Endothelial cell (in vitro differentiated cells): ENCODE measurements at regions not wholly inside any gene's neighbourhood (a gene's known extent, or its start where the extent isn't known, plus 50 kb on each side); places are given as distances from the start of the nearest gene placed in this dataset.

Experiments used
- DNase-seq: peaks from one replicate; pipeline ENCODE4 v3.0.0; 2021; ENCODE audit warnings: low spot score
- H3K27ac Mint-ChIP-seq: one replicate; pipeline ENCODE4 v1.8.0; 2021; ENCODE audit warnings: mixed read lengths, inconsistent platforms; ENCODE audit not compliant: unreplicated experiment
- H3K27me3 Mint-ChIP-seq: one replicate; pipeline ENCODE4 v1.8.0; 2021; ENCODE audit warnings: mild to moderate bottlenecking, moderate library complexity, mixed read lengths, inconsistent platforms; ENCODE audit not compliant: unreplicated experiment
- H3K36me3 Mint-ChIP-seq: one replicate; pipeline ENCODE4 v1.8.0; 2021; ENCODE audit warnings: mild to moderate bottlenecking, low read depth, mixed read lengths, inconsistent platforms; ENCODE audit not compliant: unreplicated experiment
- H3K4me1 Mint-ChIP-seq: one replicate; pipeline ENCODE4 v1.8.0; 2021; ENCODE audit warnings: mild to moderate bottlenecking, mixed read lengths, inconsistent platforms; ENCODE audit not compliant: unreplicated experiment
- H3K4me3 Mint-ChIP-seq: one replicate; pipeline ENCODE4 v1.8.0; 2021; ENCODE audit warnings: mild to moderate bottlenecking, mixed read lengths, inconsistent platforms; ENCODE audit not compliant: unreplicated experiment
- H3K9me3 Mint-ChIP-seq: one replicate; pipeline ENCODE4 v1.8.0; 2021; ENCODE audit warnings: mixed read lengths, inconsistent platforms; ENCODE audit not compliant: unreplicated experiment
- TF ChIP-seq, protein P1 (sequence below): fragments of 200-600 bp; sonication (generic); IDR thresholded peaks from one replicate; pipeline ENCODE4 v1.5.0; 2021; ENCODE audit warnings: antibody characterized with exemption; ENCODE audit not compliant: unreplicated experiment

DNA sequence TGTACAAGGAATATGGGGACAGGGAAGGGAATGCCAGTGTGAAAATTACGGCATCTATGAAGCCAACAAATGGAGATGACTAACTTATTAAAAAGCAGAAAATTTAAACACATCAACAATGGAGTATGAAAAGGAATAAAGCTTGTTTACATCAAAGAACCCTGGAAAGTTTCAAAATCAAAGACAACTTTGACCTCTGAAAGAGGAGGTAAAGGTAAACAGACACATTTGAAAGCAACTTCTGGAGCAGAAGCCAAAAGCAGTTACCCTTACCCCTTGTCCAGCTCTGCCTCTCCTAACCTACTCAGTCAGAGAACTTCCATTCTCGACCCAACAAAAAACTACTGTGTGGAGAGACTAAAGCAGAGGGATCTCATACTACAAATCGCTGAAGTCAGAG is 184.3 kb downstream of the DUSP6 start:
- Mint-ChIP-seq H3K9me3 (no peaks in the 10 kb centered on the region), H3K4me1 (peaks cover 26% of the 10 kb centered on the region), H3K27ac (no peak overlapping the region), H3K4me3 (no peak overlapping the region), H3K36me3 (no peaks in the 10 kb centered on the region), H3K27me3 (no peaks in the 10 kb centered on the region)
- TF ChIP-seq, protein P1, sequence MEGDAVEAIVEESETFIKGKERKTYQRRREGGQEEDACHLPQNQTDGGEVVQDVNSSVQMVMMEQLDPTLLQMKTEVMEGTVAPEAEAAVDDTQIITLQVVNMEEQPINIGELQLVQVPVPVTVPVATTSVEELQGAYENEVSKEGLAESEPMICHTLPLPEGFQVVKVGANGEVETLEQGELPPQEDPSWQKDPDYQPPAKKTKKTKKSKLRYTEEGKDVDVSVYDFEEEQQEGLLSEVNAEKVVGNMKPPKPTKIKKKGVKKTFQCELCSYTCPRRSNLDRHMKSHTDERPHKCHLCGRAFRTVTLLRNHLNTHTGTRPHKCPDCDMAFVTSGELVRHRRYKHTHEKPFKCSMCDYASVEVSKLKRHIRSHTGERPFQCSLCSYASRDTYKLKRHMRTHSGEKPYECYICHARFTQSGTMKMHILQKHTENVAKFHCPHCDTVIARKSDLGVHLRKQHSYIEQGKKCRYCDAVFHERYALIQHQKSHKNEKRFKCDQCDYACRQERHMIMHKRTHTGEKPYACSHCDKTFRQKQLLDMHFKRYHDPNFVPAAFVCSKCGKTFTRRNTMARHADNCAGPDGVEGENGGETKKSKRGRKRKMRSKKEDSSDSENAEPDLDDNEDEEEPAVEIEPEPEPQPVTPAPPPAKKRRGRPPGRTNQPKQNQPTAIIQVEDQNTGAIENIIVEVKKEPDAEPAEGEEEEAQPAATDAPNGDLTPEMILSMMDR = no peak
- DNase-seq = no peak

DNA sequence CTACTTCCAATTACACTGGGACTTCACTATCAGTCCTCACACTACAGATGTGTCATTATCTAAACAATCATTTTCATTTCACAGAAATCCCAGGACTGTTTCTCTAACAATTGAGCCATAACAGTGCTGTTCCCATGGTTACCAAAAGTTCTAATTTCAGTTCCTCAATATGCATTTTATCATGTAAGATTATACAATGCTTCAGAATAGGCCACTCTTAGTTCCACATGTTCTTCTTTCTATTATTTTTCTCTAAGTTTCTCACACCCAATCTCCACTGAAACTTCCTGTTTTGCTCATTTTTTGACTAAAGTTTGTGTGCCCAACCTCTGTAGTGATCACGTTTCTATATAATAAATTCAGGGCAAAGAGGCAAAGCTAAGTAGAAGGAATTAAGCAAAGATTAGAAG is 185.8 kb downstream of the DUSP6 start:
- H3K4me1 Mint-ChIP-seq = peaks cover 26% of the 10 kb centered on the region
- H3K27me3 Mint-ChIP-seq = no peaks in the 10 kb centered on the region
- H3K27ac Mint-ChIP-seq = peak overlapping the region; percentile 49
- no peak for DNase-seq
- H3K4me3 Mint-ChIP-seq = no peak overlapping the region
- no peaks in the 10 kb centered on the region for H3K36me3 Mint-ChIP-seq
- TF ChIP-seq, protein P1 = no peak
- H3K9me3 Mint-ChIP-seq = no peaks in the 10 kb centered on the region

DNA sequence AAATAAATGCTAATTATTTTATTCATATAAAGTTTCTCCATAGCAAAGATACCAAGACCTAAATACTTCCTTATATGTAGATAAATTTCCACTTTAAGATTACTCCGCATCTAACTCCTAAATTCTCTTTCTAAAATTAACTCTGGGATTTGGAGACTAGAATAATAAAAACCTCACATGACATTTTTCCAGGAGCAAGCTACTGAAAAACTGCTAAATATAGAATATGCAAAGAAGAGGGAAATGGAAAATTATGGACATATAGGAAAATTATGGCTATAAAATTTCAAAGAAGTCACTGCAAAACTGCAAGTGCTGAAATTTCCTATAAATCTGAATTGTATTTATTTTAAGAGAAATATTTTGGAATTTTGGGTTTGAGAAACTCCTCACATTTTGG is 186.2 kb downstream of the DUSP6 start:
- no peaks in the 10 kb centered on the region for H3K9me3 Mint-ChIP-seq
- TF ChIP-seq, protein P1 = no peak
- H3K27ac Mint-ChIP-seq = peak overlapping the region; percentile 49
- no peaks in the 10 kb centered on the region for H3K36me3 Mint-ChIP-seq
- no peak for DNase-seq
- H3K4me1 Mint-ChIP-seq = peaks cover 26% of the 10 kb centered on the region
- no peak overlapping the region for H3K4me3 Mint-ChIP-seq
- H3K27me3 Mint-ChIP-seq = no peaks in the 10 kb centered on the region

DNA sequence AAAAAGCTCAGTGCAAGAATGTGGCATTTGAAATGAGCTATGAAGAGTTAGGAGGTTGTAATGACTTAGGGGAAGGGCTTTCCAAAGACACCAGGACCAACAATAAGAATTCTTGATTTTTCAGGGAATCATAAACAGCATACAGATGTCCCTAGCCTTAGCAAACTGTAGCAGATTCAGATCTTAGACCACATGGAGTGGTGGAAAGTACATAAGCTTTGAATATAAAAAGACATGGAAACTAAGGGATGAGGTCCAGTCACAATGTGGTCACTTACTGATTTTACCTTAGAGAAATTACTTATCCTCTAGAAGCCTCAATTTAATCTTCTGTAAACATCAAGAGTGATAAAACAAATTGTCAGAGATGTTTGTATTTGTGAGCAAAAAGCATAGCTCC is 186.6 kb downstream of the DUSP6 start:
- no peaks in the 10 kb centered on the region for H3K27me3 Mint-ChIP-seq
- peaks cover 26% of the 10 kb centered on the region for H3K4me1 Mint-ChIP-seq
- H3K36me3 Mint-ChIP-seq = no peaks in the 10 kb centered on the region
- H3K4me3 Mint-ChIP-seq = no peak overlapping the region
- TF ChIP-seq, protein P1 = no peak
- no peak for DNase-seq
- H3K27ac Mint-ChIP-seq = peak overlapping the region; percentile 20
- H3K9me3 Mint-ChIP-seq = no peaks in the 10 kb centered on the region

DNA sequence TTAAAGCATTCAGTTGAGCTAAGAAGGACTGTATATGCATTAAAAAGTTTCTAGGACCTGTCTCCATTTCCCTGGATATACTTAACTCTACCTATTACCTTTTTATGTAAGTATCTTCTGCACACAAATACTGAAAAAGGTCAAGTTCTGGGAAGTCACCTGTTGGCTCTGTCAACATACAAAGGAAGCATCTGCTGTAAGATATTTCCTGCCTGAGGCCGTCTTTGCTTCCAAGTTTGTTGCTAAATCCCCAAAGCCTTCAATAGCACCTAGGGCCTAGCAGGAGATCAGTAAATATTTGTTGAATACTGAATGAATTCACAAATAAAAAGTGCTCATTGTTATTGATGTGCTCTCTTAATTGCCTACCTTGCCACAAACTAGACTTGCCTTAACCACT is 188.4 kb downstream of the DUSP6 start:
- no peaks in the 10 kb centered on the region for H3K27me3 Mint-ChIP-seq
- peak overlapping the region; percentile 80 for H3K27ac Mint-ChIP-seq
- TF ChIP-seq, protein P1 = no peak
- no peaks in the 10 kb centered on the region for H3K36me3 Mint-ChIP-seq
- H3K4me1 Mint-ChIP-seq = peaks cover 21% of the 10 kb centered on the region
- DNase-seq = no peak
- H3K4me3 Mint-ChIP-seq = no peak overlapping the region
- no peaks in the 10 kb centered on the region for H3K9me3 Mint-ChIP-seq
